ENCODE measurements at regions not wholly inside any gene's neighbourhood (a gene's known extent, or its start where the extent isn't known, plus 50 kb on each side); places are given as distances from the start of the nearest gene placed in this dataset.

DNA sequence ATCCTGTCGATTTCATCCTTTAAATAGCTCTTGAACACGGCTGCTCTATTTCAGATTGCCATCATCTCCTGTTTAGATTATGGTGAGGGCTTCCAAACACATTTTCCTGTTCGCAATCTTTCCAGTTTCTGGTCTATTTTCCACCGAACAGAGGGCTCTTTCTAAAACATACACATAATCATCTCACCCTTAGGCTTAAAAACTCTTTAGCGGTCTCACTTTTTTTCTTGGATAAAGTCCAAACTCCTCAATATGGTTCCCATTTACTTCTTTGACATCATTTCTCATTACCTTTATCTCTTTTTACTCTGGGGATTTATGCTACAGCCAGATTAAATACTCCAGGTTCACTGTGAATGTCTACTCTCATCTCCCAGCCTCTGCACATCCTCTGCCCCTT lies 103.4 kb upstream of the STMND1 start:
- DNase-seq (ENCODE audit: low spot score) (no peak), ATAC-seq (no peak)
- no peaks in the 10 kb centered on the region for H4K20me1 ChIP-seq (replicated peaks; ENCODE audit: insufficient read depth)
- Mint-ChIP-seq H3K4me1 (no peaks in the 10 kb centered on the region), H3K9me3 (no peaks in the 10 kb centered on the region), H3K36me3 (ENCODE audit: low read depth) (no peaks in the 10 kb centered on the region), H3K27me3 (ENCODE audit: insufficient read depth, low read depth, poor library complexity) (peaks cover 2% of the 10 kb centered on the region), H3K4me3 (no peak overlapping the region), H3K27ac (no peak overlapping the region)
- H3F3A ChIP-seq (replicated peaks; ENCODE audit: low read depth): no peaks in the 10 kb centered on the region
- H3K4me1 ChIP-seq (ENCODE audit: insufficient read depth): no peaks in the 10 kb centered on the region
- no peak overlapping the region for H3K4me3 ChIP-seq
- no peaks in the 10 kb centered on the region for H3K27me3 ChIP-seq (ENCODE audit: insufficient read depth)
- TF ChIP-seq NANOG (IDR thresholded peaks at IDR 0.05; ENCODE audit: borderline replicate concordance) (no peak), STAT1 (IDR thresholded peaks at IDR 0.05; ENCODE audit: unreplicated experiment) (no peak), ZNF114 (CRISPR knock-in tag; IDR thresholded peaks at IDR 0.05) (no peak), ZNF331 (CRISPR knock-in tag; IDR thresholded peaks at IDR 0.05; ENCODE audit: low read depth) (no peak), JUNB (IDR thresholded peaks at IDR 0.05; ENCODE audit: unreplicated experiment) (no peak), CREB1 (CRISPR knock-in tag; IDR thresholded peaks at IDR 0.05; ENCODE audit: low read depth) (no peak), EZH2phosphoT487 (IDR thresholded peaks at IDR 0.05; ENCODE audit: unreplicated experiment) (no peak), EZH2 (IDR thresholded peaks at IDR 0.05; ENCODE audit: low read depth, unreplicated experiment) (no peak), POLR2AphosphoS5 (IDR thresholded peaks at IDR 0.05; ENCODE audit: low read depth) (no peak)
- TF ChIP-seq, protein P1, sequence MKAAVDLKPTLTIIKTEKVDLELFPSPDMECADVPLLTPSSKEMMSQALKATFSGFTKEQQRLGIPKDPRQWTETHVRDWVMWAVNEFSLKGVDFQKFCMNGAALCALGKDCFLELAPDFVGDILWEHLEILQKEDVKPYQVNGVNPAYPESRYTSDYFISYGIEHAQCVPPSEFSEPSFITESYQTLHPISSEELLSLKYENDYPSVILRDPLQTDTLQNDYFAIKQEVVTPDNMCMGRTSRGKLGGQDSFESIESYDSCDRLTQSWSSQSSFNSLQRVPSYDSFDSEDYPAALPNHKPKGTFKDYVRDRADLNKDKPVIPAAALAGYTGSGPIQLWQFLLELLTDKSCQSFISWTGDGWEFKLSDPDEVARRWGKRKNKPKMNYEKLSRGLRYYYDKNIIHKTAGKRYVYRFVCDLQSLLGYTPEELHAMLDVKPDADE (IDR thresholded peaks at IDR 0.05): no peak
- TF ChIP-seq, protein P2, sequence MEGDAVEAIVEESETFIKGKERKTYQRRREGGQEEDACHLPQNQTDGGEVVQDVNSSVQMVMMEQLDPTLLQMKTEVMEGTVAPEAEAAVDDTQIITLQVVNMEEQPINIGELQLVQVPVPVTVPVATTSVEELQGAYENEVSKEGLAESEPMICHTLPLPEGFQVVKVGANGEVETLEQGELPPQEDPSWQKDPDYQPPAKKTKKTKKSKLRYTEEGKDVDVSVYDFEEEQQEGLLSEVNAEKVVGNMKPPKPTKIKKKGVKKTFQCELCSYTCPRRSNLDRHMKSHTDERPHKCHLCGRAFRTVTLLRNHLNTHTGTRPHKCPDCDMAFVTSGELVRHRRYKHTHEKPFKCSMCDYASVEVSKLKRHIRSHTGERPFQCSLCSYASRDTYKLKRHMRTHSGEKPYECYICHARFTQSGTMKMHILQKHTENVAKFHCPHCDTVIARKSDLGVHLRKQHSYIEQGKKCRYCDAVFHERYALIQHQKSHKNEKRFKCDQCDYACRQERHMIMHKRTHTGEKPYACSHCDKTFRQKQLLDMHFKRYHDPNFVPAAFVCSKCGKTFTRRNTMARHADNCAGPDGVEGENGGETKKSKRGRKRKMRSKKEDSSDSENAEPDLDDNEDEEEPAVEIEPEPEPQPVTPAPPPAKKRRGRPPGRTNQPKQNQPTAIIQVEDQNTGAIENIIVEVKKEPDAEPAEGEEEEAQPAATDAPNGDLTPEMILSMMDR (conservative IDR thresholded peaks at IDR 0.05; ENCODE audit: low read depth in 2 of 2): no peak
- TF ChIP-seq, protein P3, sequence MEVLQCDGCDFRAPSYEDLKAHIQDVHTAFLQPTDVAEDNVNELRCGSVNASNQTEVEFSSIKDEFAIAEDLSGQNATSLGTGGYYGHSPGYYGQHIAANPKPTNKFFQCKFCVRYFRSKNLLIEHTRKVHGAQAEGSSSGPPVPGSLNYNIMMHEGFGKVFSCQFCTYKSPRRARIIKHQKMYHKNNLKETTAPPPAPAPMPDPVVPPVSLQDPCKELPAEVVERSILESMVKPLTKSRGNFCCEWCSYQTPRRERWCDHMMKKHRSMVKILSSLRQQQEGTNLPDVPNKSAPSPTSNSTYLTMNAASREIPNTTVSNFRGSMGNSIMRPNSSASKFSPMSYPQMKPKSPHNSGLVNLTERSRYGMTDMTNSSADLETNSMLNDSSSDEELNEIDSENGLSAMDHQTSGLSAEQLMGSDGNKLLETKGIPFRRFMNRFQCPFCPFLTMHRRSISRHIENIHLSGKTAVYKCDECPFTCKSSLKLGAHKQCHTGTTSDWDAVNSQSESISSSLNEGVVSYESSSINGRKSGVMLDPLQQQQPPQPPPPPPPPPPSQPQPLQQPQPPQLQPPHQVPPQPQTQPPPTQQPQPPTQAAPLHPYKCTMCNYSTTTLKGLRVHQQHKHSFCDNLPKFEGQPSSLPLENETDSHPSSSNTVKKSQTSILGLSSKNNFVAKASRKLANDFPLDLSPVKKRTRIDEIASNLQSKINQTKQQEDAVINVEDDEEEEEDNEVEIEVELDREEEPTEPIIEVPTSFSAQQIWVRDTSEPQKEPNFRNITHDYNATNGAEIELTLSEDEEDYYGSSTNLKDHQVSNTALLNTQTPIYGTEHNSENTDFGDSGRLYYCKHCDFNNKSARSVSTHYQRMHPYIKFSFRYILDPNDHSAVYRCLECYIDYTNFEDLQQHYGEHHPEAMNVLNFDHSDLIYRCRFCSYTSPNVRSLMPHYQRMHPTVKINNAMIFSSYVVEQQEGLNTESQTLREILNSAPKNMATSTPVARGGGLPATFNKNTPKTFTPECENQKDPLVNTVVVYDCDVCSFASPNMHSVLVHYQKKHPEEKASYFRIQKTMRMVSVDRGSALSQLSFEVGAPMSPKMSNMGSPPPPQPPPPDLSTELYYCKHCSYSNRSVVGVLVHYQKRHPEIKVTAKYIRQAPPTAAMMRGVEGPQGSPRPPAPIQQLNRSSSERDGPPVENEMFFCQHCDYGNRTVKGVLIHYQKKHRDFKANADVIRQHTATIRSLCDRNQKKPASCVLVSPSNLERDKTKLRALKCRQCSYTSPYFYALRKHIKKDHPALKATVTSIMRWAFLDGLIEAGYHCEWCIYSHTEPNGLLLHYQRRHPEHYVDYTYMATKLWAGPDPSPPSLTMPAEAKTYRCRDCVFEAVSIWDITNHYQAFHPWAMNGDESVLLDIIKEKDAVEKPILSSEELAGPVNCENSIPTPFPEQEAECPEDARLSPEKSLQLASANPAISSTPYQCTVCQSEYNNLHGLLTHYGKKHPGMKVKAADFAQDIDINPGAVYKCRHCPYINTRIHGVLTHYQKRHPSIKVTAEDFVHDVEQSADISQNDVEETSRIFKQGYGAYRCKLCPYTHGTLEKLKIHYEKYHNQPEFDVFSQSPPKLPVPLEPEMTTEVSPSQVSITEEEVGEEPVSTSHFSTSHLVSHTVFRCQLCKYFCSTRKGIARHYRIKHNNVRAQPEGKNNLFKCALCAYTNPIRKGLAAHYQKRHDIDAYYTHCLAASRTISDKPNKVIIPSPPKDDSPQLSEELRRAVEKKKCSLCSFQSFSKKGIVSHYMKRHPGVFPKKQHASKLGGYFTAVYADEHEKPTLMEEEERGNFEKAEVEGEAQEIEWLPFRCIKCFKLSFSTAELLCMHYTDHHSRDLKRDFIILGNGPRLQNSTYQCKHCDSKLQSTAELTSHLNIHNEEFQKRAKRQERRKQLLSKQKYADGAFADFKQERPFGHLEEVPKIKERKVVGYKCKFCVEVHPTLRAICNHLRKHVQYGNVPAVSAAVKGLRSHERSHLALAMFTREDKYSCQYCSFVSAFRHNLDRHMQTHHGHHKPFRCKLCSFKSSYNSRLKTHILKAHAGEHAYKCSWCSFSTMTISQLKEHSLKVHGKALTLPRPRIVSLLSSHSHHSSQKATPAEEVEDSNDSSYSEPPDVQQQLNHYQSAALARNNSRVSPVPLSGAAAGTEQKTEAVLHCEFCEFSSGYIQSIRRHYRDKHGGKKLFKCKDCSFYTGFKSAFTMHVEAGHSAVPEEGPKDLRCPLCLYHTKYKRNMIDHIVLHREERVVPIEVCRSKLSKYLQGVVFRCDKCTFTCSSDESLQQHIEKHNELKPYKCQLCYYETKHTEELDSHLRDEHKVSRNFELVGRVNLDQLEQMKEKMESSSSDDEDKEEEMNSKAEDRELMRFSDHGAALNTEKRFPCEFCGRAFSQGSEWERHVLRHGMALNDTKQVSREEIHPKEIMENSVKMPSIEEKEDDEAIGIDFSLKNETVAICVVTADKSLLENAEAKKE (CRISPR knock-in tag; IDR thresholded peaks at IDR 0.05): no peak
- TF ChIP-seq, protein P4, sequence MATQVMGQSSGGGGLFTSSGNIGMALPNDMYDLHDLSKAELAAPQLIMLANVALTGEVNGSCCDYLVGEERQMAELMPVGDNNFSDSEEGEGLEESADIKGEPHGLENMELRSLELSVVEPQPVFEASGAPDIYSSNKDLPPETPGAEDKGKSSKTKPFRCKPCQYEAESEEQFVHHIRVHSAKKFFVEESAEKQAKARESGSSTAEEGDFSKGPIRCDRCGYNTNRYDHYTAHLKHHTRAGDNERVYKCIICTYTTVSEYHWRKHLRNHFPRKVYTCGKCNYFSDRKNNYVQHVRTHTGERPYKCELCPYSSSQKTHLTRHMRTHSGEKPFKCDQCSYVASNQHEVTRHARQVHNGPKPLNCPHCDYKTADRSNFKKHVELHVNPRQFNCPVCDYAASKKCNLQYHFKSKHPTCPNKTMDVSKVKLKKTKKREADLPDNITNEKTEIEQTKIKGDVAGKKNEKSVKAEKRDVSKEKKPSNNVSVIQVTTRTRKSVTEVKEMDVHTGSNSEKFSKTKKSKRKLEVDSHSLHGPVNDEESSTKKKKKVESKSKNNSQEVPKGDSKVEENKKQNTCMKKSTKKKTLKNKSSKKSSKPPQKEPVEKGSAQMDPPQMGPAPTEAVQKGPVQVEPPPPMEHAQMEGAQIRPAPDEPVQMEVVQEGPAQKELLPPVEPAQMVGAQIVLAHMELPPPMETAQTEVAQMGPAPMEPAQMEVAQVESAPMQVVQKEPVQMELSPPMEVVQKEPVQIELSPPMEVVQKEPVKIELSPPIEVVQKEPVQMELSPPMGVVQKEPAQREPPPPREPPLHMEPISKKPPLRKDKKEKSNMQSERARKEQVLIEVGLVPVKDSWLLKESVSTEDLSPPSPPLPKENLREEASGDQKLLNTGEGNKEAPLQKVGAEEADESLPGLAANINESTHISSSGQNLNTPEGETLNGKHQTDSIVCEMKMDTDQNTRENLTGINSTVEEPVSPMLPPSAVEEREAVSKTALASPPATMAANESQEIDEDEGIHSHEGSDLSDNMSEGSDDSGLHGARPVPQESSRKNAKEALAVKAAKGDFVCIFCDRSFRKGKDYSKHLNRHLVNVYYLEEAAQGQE (IDR thresholded peaks at IDR 0.05; ENCODE audit: unreplicated experiment): no peak
- no peaks in the 10 kb centered on the region for H3K9me2 ChIP-seq (ENCODE audit: insufficient read depth)
- no peak overlapping the region for H3K4me2 ChIP-seq
- no peak overlapping the region for H3K27ac ChIP-seq (ENCODE audit: low read depth)
- H3K36me3 ChIP-seq (ENCODE audit: insufficient read depth): no peaks in the 10 kb centered on the region
- no peak overlapping the region for H2AFZ ChIP-seq
- H3K79me2 ChIP-seq (replicated peaks; ENCODE audit: insufficient read depth): no peaks in the 10 kb centered on the region

Data from GM23338 (cell line).